ENCODE measurements at regions not wholly inside any gene's neighbourhood (a gene's known extent, or its start where the extent isn't known, plus 50 kb on each side); places are given as distances from the start of the nearest gene placed in this dataset.

- ChIA-PET POLR2A (no interaction called here), CTCF (no interaction called here)
- Mint-ChIP-seq H3K4me1 (ENCODE audit: insufficient read depth, unreplicated experiment) (no peaks in the 10 kb centered on the region), H3K27me3 (ENCODE audit: insufficient read depth, unreplicated experiment) (no peaks in the 10 kb centered on the region), H3K4me3 (ENCODE audit: unreplicated experiment) (no peak overlapping the region), H3K9me3 (ENCODE audit: unreplicated experiment) (no peaks in the 10 kb centered on the region), H3K36me3 (ENCODE audit: insufficient read depth, unreplicated experiment) (no peaks in the 10 kb centered on the region), H3K27ac (ENCODE audit: low read depth, unreplicated experiment) (no peak overlapping the region)
- intact Hi-C loops (cut with micrococcal nuclease): no loop called here
- no TSS peak for BruUV-seq (replicated peaks)
- no peak for DNase-seq (ENCODE audit: unreplicated experiment)
- no peak for TF ChIP-seq CTCF (IDR thresholded peaks at IDR 0.05; ENCODE audit: unreplicated experiment)
Observed at GRCh38 chr2:192315543-192315942, 120.8 kb upstream of the TMEFF2 start.

DNA sequence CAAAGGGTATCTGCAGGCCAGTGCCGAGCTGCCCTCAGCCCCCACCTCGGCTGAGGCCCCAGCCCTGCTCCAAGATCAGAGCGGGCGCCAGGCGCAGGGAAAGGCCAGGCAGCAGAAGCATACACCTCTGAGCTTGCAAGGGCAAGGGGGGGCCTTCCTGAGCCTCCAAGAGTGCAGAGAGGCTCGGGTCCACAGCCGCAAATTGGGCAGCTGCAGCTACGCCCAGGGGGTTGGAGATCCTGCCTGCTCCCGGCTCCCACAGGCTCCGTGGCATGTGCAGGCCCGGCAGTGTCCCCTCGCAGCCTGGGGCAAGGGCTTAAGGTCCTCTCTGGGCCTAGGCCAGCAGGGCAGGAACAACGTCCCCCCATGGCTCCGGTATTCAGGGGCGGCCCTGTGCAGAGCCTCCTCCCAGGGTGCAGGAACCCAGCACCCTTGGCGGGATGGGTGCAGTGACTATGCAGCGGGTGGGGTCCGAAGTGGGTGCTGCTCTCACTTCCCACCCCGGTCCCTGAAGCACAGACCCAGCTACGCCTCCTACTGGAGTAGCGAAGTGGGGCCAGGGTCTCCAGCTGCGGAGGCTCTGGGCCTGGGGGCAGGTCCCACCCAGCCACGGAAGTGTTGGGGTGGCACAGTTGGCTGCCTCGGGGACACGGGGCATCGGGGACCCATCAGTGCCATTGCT is 120.2 kb upstream of the TMEFF2 start:
- Mint-ChIP-seq H3K4me1 (ENCODE audit: insufficient read depth, unreplicated experiment) (no peaks in the 10 kb centered on the region), H3K27ac (ENCODE audit: low read depth, unreplicated experiment) (no peak overlapping the region), H3K4me3 (ENCODE audit: unreplicated experiment) (no peak overlapping the region), H3K36me3 (ENCODE audit: insufficient read depth, unreplicated experiment) (no peaks in the 10 kb centered on the region), H3K9me3 (ENCODE audit: unreplicated experiment) (no peaks in the 10 kb centered on the region), H3K27me3 (ENCODE audit: insufficient read depth, unreplicated experiment) (no peaks in the 10 kb centered on the region)
- CTCF ChIA-PET: interaction anchor here (0.8 kb wide), 1 partner anchor 224 kb away, joined by 3 read pairs; no protein-coding TSS in a partner anchor
- no TSS peak for BruUV-seq (replicated peaks)
- DNase-seq (ENCODE audit: unreplicated experiment): no peak
- intact Hi-C loops (cut with micrococcal nuclease): no loop called here
- POLR2A ChIA-PET: no interaction called here
- no peak for TF ChIP-seq CTCF (IDR thresholded peaks at IDR 0.05; ENCODE audit: unreplicated experiment)

DNA sequence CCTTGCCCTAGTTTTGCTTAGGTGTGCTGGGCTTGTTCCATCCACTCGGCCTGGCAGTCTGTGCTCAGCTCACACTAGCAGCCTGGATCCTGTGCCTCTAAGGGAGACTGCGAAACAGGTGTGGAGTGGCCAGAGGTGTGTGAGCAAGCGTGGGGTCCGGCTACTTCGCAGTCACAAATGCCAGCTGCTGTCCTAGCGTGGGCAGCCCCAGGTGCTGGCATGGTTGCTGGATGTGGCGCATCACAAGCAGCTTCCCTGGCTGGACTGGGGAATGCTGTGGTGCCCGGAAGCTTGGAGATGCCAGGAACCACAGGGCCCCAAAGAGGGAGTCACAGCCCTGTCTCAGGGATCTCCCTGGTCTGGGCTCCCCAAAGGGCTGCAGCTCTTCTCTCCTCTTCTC is 119.0 kb upstream of the TMEFF2 start:
- H3K27me3 Mint-ChIP-seq (ENCODE audit: insufficient read depth, unreplicated experiment): no peaks in the 10 kb centered on the region
- no TSS peak for BruUV-seq (replicated peaks)
- H3K9me3 Mint-ChIP-seq (ENCODE audit: unreplicated experiment): no peaks in the 10 kb centered on the region
- H3K4me1 Mint-ChIP-seq (ENCODE audit: insufficient read depth, unreplicated experiment): no peaks in the 10 kb centered on the region
- ChIA-PET CTCF (interaction anchor here (0.7 to 0.8 kb wide), 2 partner anchors 225 to 1339 kb away, joined by 3 read pairs; no protein-coding TSS in a partner anchor), POLR2A (no interaction called here)
- no peaks in the 10 kb centered on the region for H3K36me3 Mint-ChIP-seq (ENCODE audit: insufficient read depth, unreplicated experiment)
- H3K4me3 Mint-ChIP-seq (ENCODE audit: unreplicated experiment): no peak overlapping the region
- intact Hi-C loops (cut with micrococcal nuclease): no loop called here
- no peak for TF ChIP-seq CTCF (IDR thresholded peaks at IDR 0.05; ENCODE audit: unreplicated experiment)
- no peak for DNase-seq (ENCODE audit: unreplicated experiment)
- H3K27ac Mint-ChIP-seq (ENCODE audit: low read depth, unreplicated experiment): no peak overlapping the region

- ChIA-PET CTCF (interaction anchor here (0.6 kb wide), 1 partner anchor 25 kb away, joined by 3 read pairs; no protein-coding TSS in a partner anchor), POLR2A (no interaction called here)
- DNase-seq (ENCODE audit: unreplicated experiment): no peak
- TF ChIP-seq CTCF (IDR thresholded peaks at IDR 0.05; ENCODE audit: unreplicated experiment): no peak
- Mint-ChIP-seq H3K36me3 (ENCODE audit: insufficient read depth, unreplicated experiment) (no peaks in the 10 kb centered on the region), H3K9me3 (ENCODE audit: unreplicated experiment) (no peaks in the 10 kb centered on the region), H3K27ac (ENCODE audit: low read depth, unreplicated experiment) (no peak overlapping the region), H3K4me1 (ENCODE audit: insufficient read depth, unreplicated experiment) (no peaks in the 10 kb centered on the region), H3K27me3 (ENCODE audit: insufficient read depth, unreplicated experiment) (no peaks in the 10 kb centered on the region), H3K4me3 (ENCODE audit: unreplicated experiment) (no peak overlapping the region)
- BruUV-seq (replicated peaks): no TSS peak
- intact Hi-C loops (cut with micrococcal nuclease): no loop called here
Observed at GRCh38 chr2:192311701-192312460, 117.1 kb upstream of the TMEFF2 start.
